ENCODE measurements at regions not wholly inside any gene's neighbourhood (a gene's known extent, or its start where the extent isn't known, plus 50 kb on each side); places are given as distances from the start of the nearest gene placed in this dataset.
"Not testable (repeated sequence)": the region's sequence is repeated elsewhere in the genome, so short reads cannot be mapped to it uniquely, and the experiment has no call there.

GRCh38 chr16:13631213-13631767, 288.7 kb upstream of the ERCC4 start:
- DNase-seq (ENCODE audit: low read depth), result no peak

DNA sequence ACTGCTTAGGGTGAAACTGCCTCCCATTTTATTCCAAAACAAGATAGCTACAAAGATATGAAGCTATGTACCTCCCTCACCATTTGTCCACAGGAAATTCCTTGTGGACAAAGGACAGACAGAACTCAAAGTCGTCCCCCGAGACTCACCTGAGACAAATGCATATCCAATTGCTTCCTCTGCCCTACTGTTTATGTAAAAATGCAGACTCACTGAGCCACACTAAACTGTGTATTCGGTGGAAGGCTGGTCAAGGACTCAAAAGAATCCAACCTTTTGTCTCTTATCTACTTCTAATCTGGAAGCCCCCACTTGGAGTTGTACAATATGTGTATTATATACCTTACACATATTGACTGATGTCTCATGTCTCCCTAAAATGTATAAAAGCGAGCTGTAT, 288.0 kb upstream of the ERCC4 start:
- no peak for DNase-seq (ENCODE audit: low read depth)

DNA sequence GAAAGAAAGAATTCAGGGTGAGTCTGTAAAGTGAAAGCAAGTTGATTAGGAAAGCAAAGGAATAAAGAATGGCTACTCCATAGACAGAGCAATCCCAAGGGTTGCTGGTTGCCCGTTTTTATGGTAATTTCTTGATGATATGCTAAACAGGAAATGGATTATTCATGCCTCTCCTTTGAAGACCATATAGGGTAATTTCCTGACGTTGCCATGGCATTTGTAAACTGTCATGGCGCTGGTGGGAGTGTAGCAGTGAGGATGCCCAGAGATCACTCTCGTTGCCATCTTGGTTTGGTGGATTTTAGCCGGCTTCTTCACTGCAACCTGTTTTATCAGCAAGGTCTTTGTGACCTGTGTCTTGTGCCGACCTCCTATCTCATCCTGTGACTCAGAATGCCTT, 287.4 kb upstream of the ERCC4 start:
- not testable (repeated sequence) for DNase-seq (ENCODE audit: low read depth)

GRCh38 chr16:13633391-13633861, 286.5 kb upstream of the ERCC4 start:
- no peak for DNase-seq (ENCODE audit: low read depth)

- DNase-seq (ENCODE audit: low read depth), result no peak
These were observed 285.7 kb upstream of the ERCC4 start for GRCh38 chr16:13634253-13634652.

DNA sequence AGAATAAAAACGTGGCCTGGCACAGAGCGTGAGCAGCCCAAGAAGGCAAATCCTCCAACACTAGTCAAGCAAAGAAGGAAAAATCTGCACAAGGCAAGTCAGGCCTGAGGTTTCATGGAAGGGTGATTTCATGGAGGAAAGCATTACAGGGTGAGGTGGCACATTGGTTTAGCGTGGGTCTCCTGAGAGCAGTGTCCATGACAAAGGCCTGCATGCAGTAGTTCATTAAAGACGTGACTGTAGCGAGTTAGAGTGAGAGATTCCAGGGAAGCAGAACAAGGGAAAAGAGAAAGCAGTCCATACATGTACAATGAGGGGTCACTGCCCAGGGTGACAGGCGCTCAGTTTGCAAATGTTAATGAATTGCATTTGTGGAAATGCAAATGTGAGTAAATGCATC, 285.0 kb upstream of the ERCC4 start:
- DNase-seq (ENCODE audit: low read depth), result no peak

DNA sequence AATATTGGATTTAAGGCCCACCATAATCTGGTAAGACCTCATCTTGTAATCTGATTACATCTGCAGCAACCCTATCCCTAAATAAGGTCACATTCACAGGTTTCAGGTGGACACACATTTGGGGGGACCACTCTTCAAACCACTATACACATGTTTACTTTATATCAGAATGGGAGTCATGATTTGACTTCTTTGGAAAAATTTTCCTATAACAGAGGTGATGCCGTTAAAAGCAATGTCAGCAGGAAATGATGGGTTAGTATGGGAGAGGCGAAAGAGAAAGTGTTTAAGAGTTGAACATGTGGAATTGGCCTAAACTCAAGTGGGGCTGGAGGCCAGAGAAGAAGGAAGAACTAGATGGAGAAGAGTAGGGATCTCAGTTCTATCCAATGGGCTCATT, 281.7 kb upstream of the ERCC4 start:
- no peak for DNase-seq (ENCODE audit: low read depth)

GRCh38 chr16:13643412-13643811, 276.5 kb upstream of the ERCC4 start:
- no peak for DNase-seq (ENCODE audit: low read depth)

DNA sequence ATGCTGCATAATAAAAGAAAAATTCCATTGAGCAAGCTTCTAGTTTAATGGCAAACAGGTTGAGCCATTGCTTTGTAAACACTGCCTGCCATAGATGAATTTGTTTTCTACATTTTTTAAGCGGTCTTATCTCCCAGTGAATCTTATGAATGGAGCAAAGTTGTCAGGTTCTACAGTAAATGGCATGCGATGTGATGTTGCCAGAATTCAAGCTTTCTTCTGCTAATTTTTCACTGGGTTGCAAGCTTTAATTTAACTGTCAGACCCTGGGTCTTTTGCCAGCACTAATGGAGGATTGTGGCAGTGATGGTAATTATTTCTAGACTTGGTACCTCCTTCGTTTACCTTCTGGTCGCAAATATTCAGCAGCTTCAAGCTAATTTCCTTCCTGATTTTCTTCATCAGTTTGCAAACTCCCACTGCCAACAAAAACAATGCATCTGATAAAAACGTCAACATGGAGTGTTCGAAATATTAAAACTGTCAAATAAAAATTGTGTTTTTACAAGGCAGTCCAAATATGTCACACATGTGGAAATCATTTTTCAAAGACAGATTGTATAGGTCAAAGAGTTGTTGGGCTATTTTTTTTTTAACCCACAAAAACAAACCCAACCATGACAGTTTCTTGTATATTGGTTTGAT, 274.2 kb upstream of the ERCC4 start:
- DNase-seq (ENCODE audit: low read depth), result no peak

DNA sequence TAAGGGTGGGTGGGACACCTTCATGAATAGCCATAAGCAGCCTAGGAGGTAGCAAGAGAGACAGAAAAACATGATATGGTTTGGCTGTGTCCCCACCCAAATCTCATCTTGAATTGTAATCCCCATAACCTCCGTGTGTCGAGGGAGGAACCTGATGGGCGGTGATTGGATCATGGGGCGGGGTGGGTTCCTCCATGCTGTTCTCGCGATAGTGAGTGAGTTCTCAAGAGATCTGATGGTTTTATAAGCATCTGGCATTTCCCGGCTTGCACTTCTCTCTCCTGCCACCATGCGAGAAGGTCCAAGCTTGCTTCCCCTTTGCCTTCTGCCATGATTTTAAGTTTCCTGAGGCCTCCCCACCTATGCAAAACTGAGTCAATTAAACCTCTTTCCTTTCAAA, 259.1 kb upstream of the ERCC4 start:
- no peak for DNase-seq (ENCODE audit: low read depth)

- DNase-seq (ENCODE audit: low read depth), result no peak
These were observed 254.1 kb upstream of the ERCC4 start for GRCh38 chr16:13665876-13666275.

DNA sequence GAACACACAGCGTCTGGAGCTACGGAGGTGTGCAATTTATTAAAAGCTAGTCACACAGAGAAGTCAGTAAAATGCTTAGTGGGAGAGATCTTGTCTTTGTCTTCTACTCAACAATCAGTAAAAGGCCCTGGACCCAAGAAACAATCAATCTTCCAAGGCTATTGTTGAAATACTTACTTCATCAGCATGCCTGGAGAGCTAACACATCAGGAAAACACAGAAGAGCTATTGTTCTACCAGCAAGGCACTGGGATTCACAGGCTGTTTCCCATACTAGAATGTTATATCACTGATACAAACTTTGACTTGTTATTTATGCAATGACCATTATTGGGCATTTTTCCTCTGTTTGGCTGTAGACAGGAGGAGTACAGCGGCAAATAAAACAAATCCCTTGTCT, 247.8 kb upstream of the ERCC4 start:
- no peak for DNase-seq (ENCODE audit: low read depth)

- no peak for DNase-seq (ENCODE audit: low read depth)
These were observed 239.7 kb upstream of the ERCC4 start for GRCh38 chr16:13680021-13680889.

- DNase-seq (ENCODE audit: low read depth), result no peak
These were observed 235.0 kb upstream of the ERCC4 start for GRCh38 chr16:13684819-13685563.

DNA sequence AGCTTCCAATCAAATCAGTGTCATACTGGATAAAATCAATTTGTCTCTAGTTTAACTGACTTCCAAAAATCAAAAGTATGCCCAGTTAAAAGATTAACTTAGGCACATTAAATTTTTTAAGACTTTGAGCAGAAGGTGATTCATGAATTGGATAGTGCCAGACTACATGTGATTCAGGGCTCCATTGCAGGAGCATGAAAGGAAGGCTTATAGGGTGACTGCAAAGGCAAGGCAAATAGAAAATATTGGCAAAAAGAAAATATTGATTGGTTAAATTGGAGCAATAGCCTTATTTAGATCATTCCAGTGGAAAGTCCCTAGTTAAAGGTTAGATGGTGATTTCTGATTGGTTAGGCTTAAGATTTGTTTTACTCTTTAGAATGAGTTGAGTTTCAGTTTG, 223.9 kb upstream of the ERCC4 start:
- no peak for DNase-seq (ENCODE audit: low read depth)

GRCh38 chr16:13697013-13697412, 222.9 kb upstream of the ERCC4 start:
- DNase-seq (ENCODE audit: low read depth), result no peak

- DNase-seq (ENCODE audit: low read depth), result no peak
These were observed 222.4 kb upstream of the ERCC4 start for GRCh38 chr16:13697568-13697967.

DNA sequence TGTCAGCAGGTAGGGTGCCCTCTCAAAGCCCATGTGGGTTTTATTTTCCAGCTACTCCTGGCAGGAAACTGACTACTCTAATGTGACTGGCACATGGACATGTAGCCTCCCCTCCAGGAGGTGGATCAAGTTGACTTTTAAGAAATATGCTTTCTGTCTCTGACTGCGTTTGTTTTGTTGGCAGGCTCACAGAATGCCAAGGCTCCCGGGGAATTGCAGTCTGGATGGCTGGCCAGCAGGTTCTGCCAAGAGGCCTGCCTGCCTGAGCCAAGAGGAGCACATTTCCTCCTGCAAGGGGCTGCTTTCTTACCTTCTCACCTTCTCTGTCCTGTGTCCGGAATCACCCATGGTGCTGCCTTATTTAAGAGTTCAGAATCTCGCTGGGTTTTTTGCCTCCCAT, 217.3 kb upstream of the ERCC4 start:
- no peak for DNase-seq (ENCODE audit: low read depth)

DNA sequence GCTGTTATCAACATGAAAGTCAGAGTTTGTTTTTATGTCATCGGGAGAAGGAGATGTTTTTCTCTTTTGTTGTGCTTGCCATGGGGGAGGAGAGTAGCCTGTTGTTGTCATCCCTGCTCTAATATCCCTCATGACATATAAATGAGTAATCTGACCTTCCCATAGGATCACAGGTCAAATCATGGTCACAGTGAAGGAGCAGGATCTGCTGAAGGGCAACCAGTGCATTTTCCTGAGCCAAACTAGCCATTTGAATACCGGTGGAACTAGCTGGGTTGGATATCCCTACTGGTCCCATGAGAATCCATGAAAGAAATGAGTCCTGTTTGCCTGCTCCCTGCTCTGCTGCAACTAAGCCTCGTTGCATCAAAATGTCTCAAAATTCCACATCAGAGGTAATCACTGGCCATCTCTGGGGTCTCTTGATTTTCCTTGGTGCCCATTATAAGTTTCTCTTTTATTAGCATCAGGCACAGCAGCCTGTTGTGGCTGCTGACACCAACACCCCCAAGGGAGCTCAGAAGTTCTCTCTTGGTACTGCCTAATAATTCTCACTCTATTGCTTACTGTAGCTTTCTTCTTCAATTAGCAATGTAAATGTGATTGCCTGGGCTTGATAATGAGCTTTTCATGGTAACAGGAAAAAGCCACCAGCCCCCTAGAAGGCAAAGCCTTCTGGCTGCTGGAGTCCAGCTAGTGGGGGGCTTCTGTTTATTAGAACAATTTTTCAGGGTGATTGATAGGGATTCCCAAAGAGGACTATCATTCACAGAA, 211.4 kb upstream of the ERCC4 start:
- no peak for DNase-seq (ENCODE audit: low read depth)

DNA sequence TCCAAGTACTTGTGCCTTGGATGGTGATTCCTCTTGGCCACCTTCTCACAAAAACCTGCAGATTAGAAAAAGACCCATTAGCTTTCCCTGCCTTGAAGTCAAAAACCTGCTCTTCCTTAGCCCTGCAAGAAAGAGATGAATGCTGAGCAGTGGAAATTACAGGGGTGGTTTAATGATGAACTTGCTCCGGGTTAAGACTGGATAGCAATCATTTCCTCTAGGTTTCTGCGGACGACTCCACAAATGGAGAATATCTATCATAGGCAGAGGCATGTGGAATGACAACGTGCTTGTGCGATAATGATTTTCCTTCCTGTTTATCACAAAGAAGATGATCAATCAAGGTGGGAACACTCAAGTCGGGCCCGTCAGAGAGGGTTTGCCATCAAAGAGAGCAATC, 201.2 kb upstream of the ERCC4 start:
- DNase-seq (ENCODE audit: low read depth), result no peak

- DNase-seq (ENCODE audit: low read depth), result no peak
These were observed 192.0 kb upstream of the ERCC4 start for GRCh38 chr16:13727943-13728342.

GRCh38 chr16:13733561-13733960, 186.4 kb upstream of the ERCC4 start:
- no peak for DNase-seq (ENCODE audit: low read depth)

Measured in activated T-cell treated with anti-CD3 and anti-CD28 coated beads for 24 hours (primary cell).